GM12878 (cell line): ENCODE measurements at regions not wholly inside any gene's neighbourhood (a gene's known extent, or its start where the extent isn't known, plus 50 kb on each side); places are given as distances from the start of the nearest gene placed in this dataset.

Experiments
- ATF2 ChIP-seq: IDR thresholded peaks from 2 replicates; pipeline ENCODE4 v1.6.1; 2012; ENCODE audit warnings: low read length, inconsistent platforms
- E2F4 ChIP-seq: IDR thresholded peaks from 2 replicates; pipeline ENCODE4 v1.6.1; 2012; ENCODE audit warnings: low read depth, low read length, improper control_type of control experiment
- HCFC1 ChIP-seq: fragments of 150-350 bp; IDR thresholded peaks from 2 replicates; pipeline ENCODE4 v1.6.1; 2014; ENCODE audit warnings: low read length
- JUNB ChIP-seq: IDR thresholded peaks from 2 replicates; pipeline ENCODE4 v1.6.1; 2016; ENCODE audit warnings: antibody characterized with exemption, mild to moderate bottlenecking
- MXI1 ChIP-seq: fragments of 150-350 bp; IDR thresholded peaks from 2 replicates; pipeline ENCODE4 v1.6.1; 2011; ENCODE audit warnings: low read depth, mild to moderate bottlenecking, inconsistent platforms, low read length, improper control_type of control experiment
- NBN ChIP-seq: fragments of 450-650 bp; IDR thresholded peaks from 2 replicates; pipeline ENCODE4 v1.6.1; 2016
- PKNOX1 ChIP-seq: fragments of 450-650 bp; IDR thresholded peaks from 2 replicates; pipeline ENCODE4 v1.6.1; 2016; ENCODE audit warnings: mild to moderate bottlenecking
- RAD21 ChIP-seq: IDR thresholded peaks from 2 replicates; pipeline ENCODE4 v1.6.1; 2011; ENCODE audit warnings: mild to moderate bottlenecking, low read depth, low read length, moderate library complexity; ENCODE audit not compliant: insufficient read depth
- USF1 ChIP-seq: IDR thresholded peaks from 2 replicates; pipeline ENCODE4 v1.6.1; 2011; ENCODE audit warnings: borderline replicate concordance, low read depth, mild to moderate bottlenecking, moderate library complexity, mixed read lengths, low read length; ENCODE audit not compliant: insufficient read depth; ENCODE audit errors: extremely low read length
- ZBTB33 ChIP-seq: fragments of 450-650 bp; IDR thresholded peaks from 2 replicates; pipeline ENCODE4 v1.6.1; 2017; ENCODE audit warnings: mild to moderate bottlenecking
- ZNF274 ChIP-seq: IDR thresholded peaks from one replicate; pipeline ENCODE4 v1.8.0; 2011; ENCODE audit not compliant: insufficient read length, insufficient read depth
- ZNF687 ChIP-seq: fragments of 450-650 bp; IDR thresholded peaks from 2 replicates; pipeline ENCODE4 v1.6.1; 2017; ENCODE audit warnings: mild to moderate bottlenecking, moderate library complexity

GRCh38 chr10:94143261-94143660, 149.5 kb downstream of the PLCE1 start (continued):
- TF ChIP-seq ZBTB33: no peak
- no peak for TF ChIP-seq HCFC1
- TF ChIP-seq ZNF687: no peak
- no peak for TF ChIP-seq E2F4
- TF ChIP-seq MXI1: no peak
- no peak for TF ChIP-seq RAD21
- no peak for TF ChIP-seq JUNB
- no peak for TF ChIP-seq PKNOX1
- no peak for TF ChIP-seq ATF2
- no peak for TF ChIP-seq USF1
- TF ChIP-seq NBN: no peak
- TF ChIP-seq ZNF274: no peak
